ENCODE measurements at regions not wholly inside any gene's neighbourhood (a gene's known extent, or its start where the extent isn't known, plus 50 kb on each side); places are given as distances from the start of the nearest gene placed in this dataset.

- TF ChIP-seq CTCF (IDR thresholded peaks at IDR 0.05) (no peak), POLR2A (IDR thresholded peaks at IDR 0.05) (no peak)
Observed at GRCh38 chr3:72113964-72114363, 329.0 kb upstream of the PROK2 start.

All from testis (tissue), 2 donors.